HCT116 (cell line): ENCODE measurements at regions not wholly inside any gene's neighbourhood (a gene's known extent, or its start where the extent isn't known, plus 50 kb on each side); places are given as distances from the start of the nearest gene placed in this dataset.

Experiments used
- YY1 ChIP-seq: IDR thresholded peaks from 2 replicates; pipeline ENCODE4 v1.6.1; 2011; ENCODE audit warnings: low read length, low read depth, moderate library complexity, mild to moderate bottlenecking; ENCODE audit not compliant: insufficient replicate concordance; ENCODE audit errors: extremely low read depth
- TF ChIP-seq, protein P1 (sequence below), 3 experiments: fragments of 200-600 bp in 1 of 3; sonication (generic) in 1 of 3; IDR thresholded peaks in 2 of 3; conservative IDR thresholded peaks in 1 of 3; 2 replicates each; pipeline ENCODE4 v1.5.1; 2012 to 2017; ENCODE audit warnings: low read depth in 2 of 3, low read length in 2 of 3, antibody characterized with exemption in 1 of 3, borderline replicate concordance in 1 of 3, control low read depth in 1 of 3, mild to moderate bottlenecking in 1 of 3, mixed read lengths in 1 of 3, mixed run types in 1 of 3, moderate library complexity in 1 of 3; ENCODE audit not compliant: insufficient read depth in 1 of 3

DNA sequence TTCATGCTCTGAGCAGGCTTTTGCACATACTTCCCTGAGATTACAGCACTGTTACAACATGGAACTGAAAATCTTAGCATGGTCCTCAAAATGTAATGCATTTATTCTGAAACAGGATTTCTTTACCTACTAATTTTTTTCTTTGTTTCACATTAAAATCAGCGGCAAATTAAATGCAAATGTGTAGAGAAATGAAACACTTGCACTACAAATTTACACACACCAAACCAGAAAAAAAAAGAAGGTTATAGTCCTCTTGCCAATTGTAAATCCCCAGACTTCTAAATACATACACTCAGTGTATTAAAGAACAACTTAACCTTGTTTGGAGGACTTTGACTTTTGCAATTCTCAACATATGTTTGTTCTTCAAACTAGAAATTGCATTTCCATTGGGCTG, 210.9 kb upstream of the TBX18 start:
- TF ChIP-seq YY1, result no peak
- TF ChIP-seq, protein P1, sequence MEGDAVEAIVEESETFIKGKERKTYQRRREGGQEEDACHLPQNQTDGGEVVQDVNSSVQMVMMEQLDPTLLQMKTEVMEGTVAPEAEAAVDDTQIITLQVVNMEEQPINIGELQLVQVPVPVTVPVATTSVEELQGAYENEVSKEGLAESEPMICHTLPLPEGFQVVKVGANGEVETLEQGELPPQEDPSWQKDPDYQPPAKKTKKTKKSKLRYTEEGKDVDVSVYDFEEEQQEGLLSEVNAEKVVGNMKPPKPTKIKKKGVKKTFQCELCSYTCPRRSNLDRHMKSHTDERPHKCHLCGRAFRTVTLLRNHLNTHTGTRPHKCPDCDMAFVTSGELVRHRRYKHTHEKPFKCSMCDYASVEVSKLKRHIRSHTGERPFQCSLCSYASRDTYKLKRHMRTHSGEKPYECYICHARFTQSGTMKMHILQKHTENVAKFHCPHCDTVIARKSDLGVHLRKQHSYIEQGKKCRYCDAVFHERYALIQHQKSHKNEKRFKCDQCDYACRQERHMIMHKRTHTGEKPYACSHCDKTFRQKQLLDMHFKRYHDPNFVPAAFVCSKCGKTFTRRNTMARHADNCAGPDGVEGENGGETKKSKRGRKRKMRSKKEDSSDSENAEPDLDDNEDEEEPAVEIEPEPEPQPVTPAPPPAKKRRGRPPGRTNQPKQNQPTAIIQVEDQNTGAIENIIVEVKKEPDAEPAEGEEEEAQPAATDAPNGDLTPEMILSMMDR (IDR thresholded peaks at IDR 0.05 in 2 of 3, conservative IDR thresholded peaks at IDR 0.05 in 1 of 3; ENCODE audit: borderline replicate concordance in 1 of 3, insufficient read depth in 1 of 3, low read depth in 2 of 3, low read length in 2 of 3), result no peak
